Heart left ventricle (tissue), 13 donors: ENCODE measurements at regions not wholly inside any gene's neighbourhood (a gene's known extent, or its start where the extent isn't known, plus 50 kb on each side); places are given as distances from the start of the nearest gene placed in this dataset.

Source experiments
- POLR2A ChIP-seq, 2 donors: fragments of 450-650 bp; IDR thresholded peaks; one replicate each; pipeline ENCODE4 v1.6.1; 2017; ENCODE audit warnings: antibody characterized with exemption in 2 of 2, mild to moderate bottlenecking in 2 of 2, moderate library complexity in 2 of 2
- TF ChIP-seq, protein P1 (sequence below), 12 donors: fragments of 200-600 bp; sonication (generic) in 4 of 12; IDR thresholded peaks; one replicate each; pipeline versions ENCODE4 v1.5.0 to v1.8.0; 2018 to 2022; ENCODE audit warnings: antibody characterized with exemption in 12 of 12, mild to moderate bottlenecking in 5 of 12
- donor health status: ischemic (EF 13 %, LVEDD 7.1; RV severe dilation, severe dysfunction).
- donor health status: DM: no; HTN: yes; CAD: no.
- donor health status: DM: no; HTN: no; CAD: no.
- donor health status: ischemic (EF 25% LVEDD 6.9; RV normal size, moderate dysfunction).
- donor health status: ischemic (EF 25% LVEDD 5.7; RV mildly dilated, moderate dysfunction).
- donor health status: ischemic (EF 35%, LVEDD 5.7; RV mildly dilated, moderate dysfunction).
- donor health status: nonischemic (EF 11% LVEDD 7.7; RV severe dilation, severe dysfunction).
- donor health status: DM: yes; HTN: yes; CAD: no.
- donor health status: PGD.
- donor health status: ischemic (EF 29% LVEDD 5.4; RV normal size, mild dysfunction).
- donor health status: nonischemic (EF 23%, LVEDD 6.1; RV moderate dilation, normal function).

DNA sequence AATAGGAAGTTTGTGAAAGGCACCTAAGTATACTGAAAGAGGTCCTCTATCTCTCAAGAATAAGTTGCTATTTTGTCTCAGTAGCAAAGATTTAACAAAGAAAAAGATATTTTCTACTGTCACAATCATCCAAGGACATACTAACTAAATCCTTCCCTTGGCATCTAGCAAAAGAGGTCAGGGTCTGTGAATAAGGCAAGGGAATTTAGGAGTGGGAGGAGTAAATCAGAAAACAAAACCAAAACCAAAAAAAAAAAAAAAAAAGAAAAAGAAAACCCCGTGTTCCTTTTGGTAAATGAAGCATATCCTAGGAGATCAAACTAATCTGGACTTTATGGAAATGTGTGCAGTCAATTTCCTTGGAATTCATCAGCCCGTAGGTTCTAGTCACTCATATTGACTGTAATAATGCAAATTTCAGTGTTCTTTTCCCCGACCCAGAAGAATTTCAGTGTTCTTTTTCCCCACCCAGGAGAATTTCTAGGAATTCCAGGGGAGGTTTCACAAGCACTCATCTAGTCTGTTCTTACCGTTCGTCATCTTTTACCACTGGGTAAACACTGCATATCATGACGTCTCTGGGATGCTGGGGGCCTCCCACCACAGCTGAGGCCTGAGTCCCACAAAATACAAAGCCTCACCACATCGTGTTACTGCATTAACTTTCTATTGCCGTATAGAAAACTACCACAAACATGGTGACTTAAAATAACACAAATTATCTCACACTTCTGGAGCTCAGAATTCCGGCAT is 113.8 kb upstream of the CCDC54 start:
- no peak for TF ChIP-seq POLR2A (IDR thresholded peaks at IDR 0.05)
- TF ChIP-seq, protein P1, sequence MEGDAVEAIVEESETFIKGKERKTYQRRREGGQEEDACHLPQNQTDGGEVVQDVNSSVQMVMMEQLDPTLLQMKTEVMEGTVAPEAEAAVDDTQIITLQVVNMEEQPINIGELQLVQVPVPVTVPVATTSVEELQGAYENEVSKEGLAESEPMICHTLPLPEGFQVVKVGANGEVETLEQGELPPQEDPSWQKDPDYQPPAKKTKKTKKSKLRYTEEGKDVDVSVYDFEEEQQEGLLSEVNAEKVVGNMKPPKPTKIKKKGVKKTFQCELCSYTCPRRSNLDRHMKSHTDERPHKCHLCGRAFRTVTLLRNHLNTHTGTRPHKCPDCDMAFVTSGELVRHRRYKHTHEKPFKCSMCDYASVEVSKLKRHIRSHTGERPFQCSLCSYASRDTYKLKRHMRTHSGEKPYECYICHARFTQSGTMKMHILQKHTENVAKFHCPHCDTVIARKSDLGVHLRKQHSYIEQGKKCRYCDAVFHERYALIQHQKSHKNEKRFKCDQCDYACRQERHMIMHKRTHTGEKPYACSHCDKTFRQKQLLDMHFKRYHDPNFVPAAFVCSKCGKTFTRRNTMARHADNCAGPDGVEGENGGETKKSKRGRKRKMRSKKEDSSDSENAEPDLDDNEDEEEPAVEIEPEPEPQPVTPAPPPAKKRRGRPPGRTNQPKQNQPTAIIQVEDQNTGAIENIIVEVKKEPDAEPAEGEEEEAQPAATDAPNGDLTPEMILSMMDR (IDR thresholded peaks at IDR 0.05), result no peak
